HEK293 (cell line): ENCODE measurements at regions not wholly inside any gene's neighbourhood (a gene's known extent, or its start where the extent isn't known, plus 50 kb on each side); places are given as distances from the start of the nearest gene placed in this dataset.

Source experiments
- OVOL3 ChIP-seq: fragments of 450-650 bp; formaldehyde crosslinking; IDR thresholded peaks from 2 replicates; pipeline ENCODE4 v1.5.1; 2016; ENCODE audit warnings: missing biosample characterization, missing genetic modification characterization
- TRIM28 ChIP-seq: IDR thresholded peaks from 2 replicates; pipeline ENCODE4 v1.6.1; 2011; ENCODE audit warnings: low read length, control low read depth, borderline replicate concordance
- ZNF114 ChIP-seq: fragments of 450-650 bp; formaldehyde crosslinking; IDR thresholded peaks from 2 replicates; pipeline ENCODE4 v1.5.0; 2017; ENCODE audit warnings: missing biosample characterization, missing genetic modification characterization
- ZNF121 ChIP-seq: fragments of 450-650 bp; formaldehyde crosslinking; IDR thresholded peaks from 2 replicates; pipeline ENCODE4 v1.5.1; 2016; ENCODE audit warnings: missing biosample characterization, missing genetic modification characterization
- ZNF24 ChIP-seq: fragments of 450-650 bp; formaldehyde crosslinking; IDR thresholded peaks from 2 replicates; pipeline ENCODE4 v1.5.1; 2016; ENCODE audit warnings: missing biosample characterization, missing genetic modification characterization
- ZNF311 ChIP-seq: fragments of 450-650 bp; formaldehyde crosslinking; IDR thresholded peaks from 2 replicates; pipeline ENCODE4 v1.5.1; 2017; ENCODE audit warnings: missing biosample characterization, missing genetic modification characterization, borderline replicate concordance
- ZNF423 ChIP-seq: fragments of 450-650 bp; formaldehyde crosslinking; IDR thresholded peaks from 2 replicates; pipeline ENCODE4 v1.5.1; 2016; ENCODE audit warnings: missing biosample characterization, missing genetic modification characterization
- ZNF560 ChIP-seq: fragments of 450-650 bp; formaldehyde crosslinking; IDR thresholded peaks from 2 replicates; pipeline ENCODE4 v1.5.1; 2017; ENCODE audit warnings: missing biosample characterization, missing genetic modification characterization, borderline replicate concordance
- ZNF626 ChIP-seq: fragments of 450-650 bp; sonication (Bioruptor Pico); formaldehyde crosslinking; IDR thresholded peaks from 2 replicates; pipeline ENCODE4 v1.5.1; 2018; ENCODE audit warnings: missing biosample characterization, missing genetic modification characterization, inconsistent platforms
- ZNF645 ChIP-seq: fragments of 450-650 bp; formaldehyde crosslinking; IDR thresholded peaks from 2 replicates; pipeline ENCODE4; 2016; ENCODE audit warnings: missing biosample characterization, missing genetic modification characterization
- ZNF768 ChIP-seq: fragments of 450-650 bp; formaldehyde crosslinking; IDR thresholded peaks from 2 replicates; pipeline ENCODE4 v1.5.1; 2018; ENCODE audit warnings: missing biosample characterization, mild to moderate bottlenecking, missing genetic modification characterization
- TF ChIP-seq, protein P1 (sequence below): fragments of 450-650 bp; formaldehyde crosslinking; IDR thresholded peaks from 2 replicates; pipeline ENCODE4 v1.5.1; 2016; ENCODE audit warnings: missing biosample characterization, missing genetic modification characterization
- TF ChIP-seq, protein P2 (sequence below): fragments of 450-650 bp; formaldehyde crosslinking; IDR thresholded peaks from 2 replicates; pipeline ENCODE4 v1.5.1; 2017; ENCODE audit warnings: missing biosample characterization, missing genetic modification characterization
- TF ChIP-seq, protein P3 (sequence below): fragments of 450-650 bp; formaldehyde crosslinking; IDR thresholded peaks from 2 replicates; pipeline ENCODE4 v1.5.1; 2016; ENCODE audit warnings: missing biosample characterization, missing genetic modification characterization, low read depth

DNA sequence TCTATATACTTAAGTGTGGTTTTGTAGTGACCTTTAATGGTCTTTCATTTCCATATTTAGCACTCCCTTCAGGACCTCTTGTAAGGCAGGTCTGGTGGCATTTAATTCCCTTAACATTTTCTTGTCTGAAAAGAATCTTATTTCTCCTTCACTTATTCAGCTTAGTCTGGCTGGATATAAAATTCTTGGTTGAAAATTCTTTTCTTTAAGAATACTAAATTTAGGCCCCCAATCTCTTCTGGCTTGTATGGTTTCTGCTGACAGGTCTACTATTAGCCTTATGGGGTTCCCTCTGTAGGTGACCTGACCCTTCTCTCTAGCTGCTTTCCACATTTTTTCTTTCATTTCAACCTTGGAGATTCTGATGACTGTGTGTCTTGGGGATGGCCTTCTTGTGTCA is 236.9 kb downstream of the THBS2 start:
- TF ChIP-seq, protein P1, sequence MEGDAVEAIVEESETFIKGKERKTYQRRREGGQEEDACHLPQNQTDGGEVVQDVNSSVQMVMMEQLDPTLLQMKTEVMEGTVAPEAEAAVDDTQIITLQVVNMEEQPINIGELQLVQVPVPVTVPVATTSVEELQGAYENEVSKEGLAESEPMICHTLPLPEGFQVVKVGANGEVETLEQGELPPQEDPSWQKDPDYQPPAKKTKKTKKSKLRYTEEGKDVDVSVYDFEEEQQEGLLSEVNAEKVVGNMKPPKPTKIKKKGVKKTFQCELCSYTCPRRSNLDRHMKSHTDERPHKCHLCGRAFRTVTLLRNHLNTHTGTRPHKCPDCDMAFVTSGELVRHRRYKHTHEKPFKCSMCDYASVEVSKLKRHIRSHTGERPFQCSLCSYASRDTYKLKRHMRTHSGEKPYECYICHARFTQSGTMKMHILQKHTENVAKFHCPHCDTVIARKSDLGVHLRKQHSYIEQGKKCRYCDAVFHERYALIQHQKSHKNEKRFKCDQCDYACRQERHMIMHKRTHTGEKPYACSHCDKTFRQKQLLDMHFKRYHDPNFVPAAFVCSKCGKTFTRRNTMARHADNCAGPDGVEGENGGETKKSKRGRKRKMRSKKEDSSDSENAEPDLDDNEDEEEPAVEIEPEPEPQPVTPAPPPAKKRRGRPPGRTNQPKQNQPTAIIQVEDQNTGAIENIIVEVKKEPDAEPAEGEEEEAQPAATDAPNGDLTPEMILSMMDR (tag by site-specific recombination) = no peak
- TF ChIP-seq ZNF645 = no peak
- no peak for TF ChIP-seq TRIM28
- TF ChIP-seq ZNF768 = no peak
- TF ChIP-seq ZNF560 (tag by site-specific recombination) = no peak
- TF ChIP-seq, protein P2, sequence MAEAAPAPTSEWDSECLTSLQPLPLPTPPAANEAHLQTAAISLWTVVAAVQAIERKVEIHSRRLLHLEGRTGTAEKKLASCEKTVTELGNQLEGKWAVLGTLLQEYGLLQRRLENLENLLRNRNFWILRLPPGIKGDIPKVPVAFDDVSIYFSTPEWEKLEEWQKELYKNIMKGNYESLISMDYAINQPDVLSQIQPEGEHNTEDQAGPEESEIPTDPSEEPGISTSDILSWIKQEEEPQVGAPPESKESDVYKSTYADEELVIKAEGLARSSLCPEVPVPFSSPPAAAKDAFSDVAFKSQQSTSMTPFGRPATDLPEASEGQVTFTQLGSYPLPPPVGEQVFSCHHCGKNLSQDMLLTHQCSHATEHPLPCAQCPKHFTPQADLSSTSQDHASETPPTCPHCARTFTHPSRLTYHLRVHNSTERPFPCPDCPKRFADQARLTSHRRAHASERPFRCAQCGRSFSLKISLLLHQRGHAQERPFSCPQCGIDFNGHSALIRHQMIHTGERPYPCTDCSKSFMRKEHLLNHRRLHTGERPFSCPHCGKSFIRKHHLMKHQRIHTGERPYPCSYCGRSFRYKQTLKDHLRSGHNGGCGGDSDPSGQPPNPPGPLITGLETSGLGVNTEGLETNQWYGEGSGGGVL = no peak
- TF ChIP-seq, protein P3, sequence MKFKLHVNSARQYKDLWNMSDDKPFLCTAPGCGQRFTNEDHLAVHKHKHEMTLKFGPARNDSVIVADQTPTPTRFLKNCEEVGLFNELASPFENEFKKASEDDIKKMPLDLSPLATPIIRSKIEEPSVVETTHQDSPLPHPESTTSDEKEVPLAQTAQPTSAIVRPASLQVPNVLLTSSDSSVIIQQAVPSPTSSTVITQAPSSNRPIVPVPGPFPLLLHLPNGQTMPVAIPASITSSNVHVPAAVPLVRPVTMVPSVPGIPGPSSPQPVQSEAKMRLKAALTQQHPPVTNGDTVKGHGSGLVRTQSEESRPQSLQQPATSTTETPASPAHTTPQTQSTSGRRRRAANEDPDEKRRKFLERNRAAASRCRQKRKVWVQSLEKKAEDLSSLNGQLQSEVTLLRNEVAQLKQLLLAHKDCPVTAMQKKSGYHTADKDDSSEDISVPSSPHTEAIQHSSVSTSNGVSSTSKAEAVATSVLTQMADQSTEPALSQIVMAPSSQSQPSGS (tag by site-specific recombination) = no peak
- TF ChIP-seq ZNF121 = no peak
- no peak for TF ChIP-seq ZNF423 (tag by site-specific recombination)
- no peak for TF ChIP-seq ZNF311 (tag by site-specific recombination)
- TF ChIP-seq OVOL3 (tag by site-specific recombination) = no peak
- TF ChIP-seq ZNF24 = no peak
- TF ChIP-seq ZNF114 = no peak
- TF ChIP-seq ZNF626 = no peak
